Left lung (tissue), 4 donors: ENCODE measurements at regions not wholly inside any gene's neighbourhood (a gene's known extent, or its start where the extent isn't known, plus 50 kb on each side); places are given as distances from the start of the nearest gene placed in this dataset.

ENCODE experiments used
- ATAC-seq: fragments of 200-7000 bp; cut with Tn5 transposase; one replicate; pipeline ENCODE4 v1.9.1; 2020; ENCODE audit warnings: moderate library complexity
- DNase-seq, 4 donors: peaks; one replicate each; pipeline ENCODE4 v3.0.0-alpha.2; 2013 to 2020
- H3K27ac ChIP-seq, 2 donors: fragments of 200-600 bp; sonication (generic) in 1 of 2; one replicate each; pipeline versions ENCODE4 v1.5.0 to v1.8.0; 2020 to 2021
- H3K27me3 ChIP-seq, 2 donors: fragments of 200-600 bp; sonication (generic) in 1 of 2; one replicate each; pipeline versions ENCODE4 v1.5.0 to v1.8.0; 2020 to 2021
- H3K36me3 ChIP-seq, 2 donors: fragments of 200-600 bp; sonication (generic) in 1 of 2; one replicate each; pipeline versions ENCODE4 v1.5.0 to v1.8.0; 2020 to 2021
- H3K4me1 ChIP-seq, 2 donors: fragments of 200-600 bp; one replicate each; pipeline ENCODE4 v1.8.0; 2021
- H3K4me3 ChIP-seq, 2 donors: fragments of 200-600 bp; sonication (generic) in 1 of 2; one replicate each; pipeline versions ENCODE4 v1.5.0 to v1.8.0; 2020 to 2021; ENCODE audit warnings: mild to moderate bottlenecking in 1 of 2
- H3K9me3 ChIP-seq, 2 donors: fragments of 200-600 bp; sonication (generic) in 1 of 2; one replicate each; pipeline versions ENCODE4 v1.5.0 to v1.8.0; 2020 to 2021
- intact Hi-C, 2 donors: fragments of 100-400 bp; cut with DNase I; formaldehyde crosslinking; loops; one replicate each; pipeline versions ENCODE4 v1.11.2 to v1.14.2; 2022
- TF ChIP-seq, protein P1 (sequence below), 2 donors: fragments of 200-600 bp; sonication (generic) in 1 of 2; IDR thresholded peaks; one replicate each; pipeline versions ENCODE4 v1.5.0 to v1.8.0; 2021; ENCODE audit warnings: antibody characterized with exemption in 2 of 2
- donor health status: DM: no; HTN: yes; CAD: no.
- donor health status: DM: no; HTN: no; CAD: no.

- Histone ChIP-seq H3K36me3 (no peaks in the 10 kb centered on the region), H3K4me3 (no peak overlapping the region), H3K27ac (no peak overlapping the region), H3K27me3 (no peaks in the 10 kb centered on the region), H3K9me3 (peaks cover 0 to 5% of the 10 kb centered on the region in 2 donors), H3K4me1 (no peaks in the 10 kb centered on the region)
- intact Hi-C loops = no loop called here
- no peak for ATAC-seq
- TF ChIP-seq, protein P1, sequence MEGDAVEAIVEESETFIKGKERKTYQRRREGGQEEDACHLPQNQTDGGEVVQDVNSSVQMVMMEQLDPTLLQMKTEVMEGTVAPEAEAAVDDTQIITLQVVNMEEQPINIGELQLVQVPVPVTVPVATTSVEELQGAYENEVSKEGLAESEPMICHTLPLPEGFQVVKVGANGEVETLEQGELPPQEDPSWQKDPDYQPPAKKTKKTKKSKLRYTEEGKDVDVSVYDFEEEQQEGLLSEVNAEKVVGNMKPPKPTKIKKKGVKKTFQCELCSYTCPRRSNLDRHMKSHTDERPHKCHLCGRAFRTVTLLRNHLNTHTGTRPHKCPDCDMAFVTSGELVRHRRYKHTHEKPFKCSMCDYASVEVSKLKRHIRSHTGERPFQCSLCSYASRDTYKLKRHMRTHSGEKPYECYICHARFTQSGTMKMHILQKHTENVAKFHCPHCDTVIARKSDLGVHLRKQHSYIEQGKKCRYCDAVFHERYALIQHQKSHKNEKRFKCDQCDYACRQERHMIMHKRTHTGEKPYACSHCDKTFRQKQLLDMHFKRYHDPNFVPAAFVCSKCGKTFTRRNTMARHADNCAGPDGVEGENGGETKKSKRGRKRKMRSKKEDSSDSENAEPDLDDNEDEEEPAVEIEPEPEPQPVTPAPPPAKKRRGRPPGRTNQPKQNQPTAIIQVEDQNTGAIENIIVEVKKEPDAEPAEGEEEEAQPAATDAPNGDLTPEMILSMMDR (IDR thresholded peaks at IDR 0.05) = no peak
- DNase-seq = no peak
These were observed 97.1 kb downstream of the AQP4 start for GRCh38 chr18:26768385-26768784.

DNA sequence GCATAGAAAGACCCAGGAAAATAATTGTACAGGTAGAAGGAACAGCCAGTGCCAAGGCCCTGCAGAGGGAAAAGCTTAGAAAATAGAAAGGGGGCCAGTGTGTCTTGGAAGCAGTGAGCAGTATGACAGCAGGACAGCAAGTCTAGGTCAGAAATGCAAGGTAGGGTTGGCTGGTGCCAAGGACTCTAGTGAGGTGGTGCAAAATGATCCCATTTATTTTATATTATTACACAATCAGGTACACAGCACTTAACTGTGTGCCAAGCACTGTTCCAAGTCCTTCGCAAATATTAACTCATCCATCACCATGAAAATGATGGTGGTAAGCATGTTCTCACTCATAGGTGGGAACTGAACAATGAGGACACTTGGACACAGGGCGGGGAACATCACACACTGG is 100.0 kb downstream of the AQP4 start:
- Histone ChIP-seq H3K4me3 (no peak overlapping the region), H3K27me3 (no peaks in the 10 kb centered on the region), H3K36me3 (no peaks in the 10 kb centered on the region), H3K4me1 (no peaks in the 10 kb centered on the region), H3K27ac (no peak overlapping the region), H3K9me3 (peaks cover 0 to 5% of the 10 kb centered on the region in 2 donors)
- TF ChIP-seq, protein P1 (IDR thresholded peaks at IDR 0.05) = no peak
- ATAC-seq (peak; percentile 95), DNase-seq (no peak)
- intact Hi-C loops = no loop called here

- H3K27me3 ChIP-seq = no peaks in the 10 kb centered on the region
- H3K4me1 ChIP-seq = no peaks in the 10 kb centered on the region
- H3K27ac ChIP-seq = no peak overlapping the region
- DNase-seq = no peak
- no peak for ATAC-seq
- H3K9me3 ChIP-seq = peaks cover 0 to 5% of the 10 kb centered on the region in 2 donors
- no peaks in the 10 kb centered on the region for H3K36me3 ChIP-seq
- no peak overlapping the region for H3K4me3 ChIP-seq
- intact Hi-C loops = no loop called here
- TF ChIP-seq, protein P1 (IDR thresholded peaks at IDR 0.05) = no peak
These were observed 100.9 kb downstream of the AQP4 start for GRCh38 chr18:26764586-26764985.

- Histone ChIP-seq H3K27ac (no peak overlapping the region), H3K36me3 (no peaks in the 10 kb centered on the region), H3K27me3 (no peaks in the 10 kb centered on the region), H3K4me1 (no peaks in the 10 kb centered on the region), H3K4me3 (no peak overlapping the region), H3K9me3 (peaks cover 0 to 5% of the 10 kb centered on the region in 2 donors)
- TF ChIP-seq, protein P1 (IDR thresholded peaks at IDR 0.05) = no peak
- ATAC-seq (no peak), DNase-seq (no peak)
- intact Hi-C loops = no loop called here
These were observed 101.3 kb downstream of the AQP4 start for GRCh38 chr18:26764177-26764576.

GRCh38 chr18:26763446-26764110 is 101.9 kb downstream of the AQP4 start:
- H3K9me3 ChIP-seq = peaks cover 0 to 5% of the 10 kb centered on the region in 2 donors
- intact Hi-C loops = no loop called here
- ATAC-seq (no peak), DNase-seq (no peak)
- H3K4me1 ChIP-seq = no peaks in the 10 kb centered on the region
- H3K4me3 ChIP-seq = no peak overlapping the region
- TF ChIP-seq, protein P1 (IDR thresholded peaks at IDR 0.05) = no peak
- H3K27me3 ChIP-seq = no peaks in the 10 kb centered on the region
- no peak overlapping the region for H3K27ac ChIP-seq
- H3K36me3 ChIP-seq = no peaks in the 10 kb centered on the region
